Astrocyte (in vitro differentiated cells and primary cell): ENCODE measurements at regions not wholly inside any gene's neighbourhood (a gene's known extent, or its start where the extent isn't known, plus 50 kb on each side); places are given as distances from the start of the nearest gene placed in this dataset.

ENCODE experiments used
- DNase-seq: peaks from one replicate; pipeline ENCODE4 v3.0.0-alpha.2; 2010; ENCODE audit warnings: low read depth
- FAIRE-seq: peaks from 2 replicates; lab custom pipeline; 2011; peaks lifted over from hg19 to GRCh38; lab: Jason Lieb, UNC
- H2AFZ ChIP-seq: 2 replicates; pipeline ENCODE4 v1.6.0; 2012; ENCODE audit warnings: low read depth, low read length, inconsistent platforms
- H3K27ac ChIP-seq: 2 replicates; pipeline ENCODE4 v1.5.1; 2011; ENCODE audit warnings: low read depth, low read length, inconsistent platforms
- H3K27me3 ChIP-seq: 2 replicates; pipeline ENCODE4 v1.6.0; 2011; ENCODE audit warnings: low read length, inconsistent platforms; ENCODE audit not compliant: insufficient read depth
- H3K36me3 ChIP-seq: 2 replicates; pipeline ENCODE4 v1.5.1; 2011; ENCODE audit warnings: low read length, inconsistent platforms; ENCODE audit not compliant: insufficient read depth
- H3K4me1 ChIP-seq: 2 replicates; pipeline ENCODE4 v1.5.1; 2011; ENCODE audit warnings: low read length, inconsistent platforms; ENCODE audit not compliant: insufficient read depth
- H3K4me2 ChIP-seq: 2 replicates; pipeline ENCODE4 v1.6.0; 2012; ENCODE audit warnings: low read length, inconsistent platforms
- H3K4me3 ChIP-seq: 2 replicates; pipeline ENCODE4 v1.5.1; 2011; ENCODE audit warnings: low read depth, mild to moderate bottlenecking, low read length, inconsistent platforms; ENCODE audit not compliant: insufficient read depth
- H3K79me2 ChIP-seq: 2 replicates; pipeline ENCODE4 v1.6.0; 2012; ENCODE audit warnings: mild to moderate bottlenecking, low read length, inconsistent platforms; ENCODE audit not compliant: insufficient read depth
- H3K9ac ChIP-seq: 2 replicates; pipeline ENCODE4 v1.6.0; 2012; ENCODE audit warnings: mild to moderate bottlenecking, low read length, inconsistent platforms
- H3K9me3 ChIP-seq: 2 replicates; pipeline ENCODE4 v1.5.1; 2012; ENCODE audit warnings: low read depth, mild to moderate bottlenecking, low read length, inconsistent platforms; ENCODE audit not compliant: insufficient read depth
- H4K20me1 ChIP-seq: 2 replicates; pipeline ENCODE4 v1.6.0; 2012; ENCODE audit warnings: low read length, inconsistent platforms; ENCODE audit not compliant: insufficient read depth
- H3K27ac Mint-ChIP-seq: one replicate; pipeline ENCODE4 v1.8.0; 2021; ENCODE audit warnings: mild to moderate bottlenecking, mixed read lengths; ENCODE audit not compliant: unreplicated experiment
- H3K27me3 Mint-ChIP-seq: one replicate; pipeline ENCODE4 v1.8.0; 2021; ENCODE audit warnings: low read depth, mixed read lengths; ENCODE audit not compliant: unreplicated experiment
- H3K36me3 Mint-ChIP-seq: one replicate; pipeline ENCODE4 v1.8.0; 2021; ENCODE audit warnings: low read depth, mixed read lengths; ENCODE audit not compliant: unreplicated experiment
- H3K4me1 Mint-ChIP-seq: one replicate; pipeline ENCODE4 v1.8.0; 2021; ENCODE audit warnings: low read depth, mixed read lengths; ENCODE audit not compliant: unreplicated experiment
- H3K4me3 Mint-ChIP-seq: one replicate; pipeline ENCODE4 v1.8.0; 2021; ENCODE audit warnings: mild to moderate bottlenecking, moderate library complexity, mixed read lengths; ENCODE audit not compliant: unreplicated experiment
- H3K9me3 Mint-ChIP-seq: one replicate; pipeline ENCODE4 v1.8.0; 2021; ENCODE audit warnings: mild to moderate bottlenecking, mixed read lengths; ENCODE audit not compliant: unreplicated experiment
- EZH2 ChIP-seq: IDR thresholded peaks from 2 replicates; pipeline ENCODE4 v1.6.1; 2012; ENCODE audit warnings: mild to moderate bottlenecking, low read length, inconsistent platforms; ENCODE audit not compliant: insufficient read depth
- TF ChIP-seq, protein P1 (sequence below): IDR thresholded peaks from 2 replicates; pipeline ENCODE4 v1.5.1; 2011; ENCODE audit warnings: low read depth, mild to moderate bottlenecking, inconsistent platforms, low read length, moderate library complexity; ENCODE audit not compliant: insufficient read depth

DNA sequence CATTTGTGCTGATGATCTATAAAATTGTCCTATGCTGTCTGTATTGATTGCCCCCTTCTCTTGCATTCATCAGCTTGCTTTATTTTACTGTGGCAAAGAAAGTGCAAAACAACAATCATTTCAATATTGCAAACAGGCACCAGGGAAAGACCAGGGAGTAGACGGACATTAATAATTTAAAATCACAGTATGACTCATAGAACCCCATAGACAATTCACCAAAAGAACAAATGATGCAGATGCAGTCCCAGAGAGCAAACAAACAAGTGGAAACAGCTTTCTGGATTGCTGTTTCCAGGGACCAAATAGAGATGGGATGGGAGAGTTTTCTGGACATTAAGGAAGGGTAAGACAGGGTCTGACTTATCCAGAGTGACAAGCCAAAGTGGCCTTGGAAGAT is 70.1 kb downstream of the ABCC12 start:
- Mint-ChIP-seq H3K4me3 (no peak overlapping the region), H3K9me3 (no peaks in the 10 kb centered on the region), H3K27ac (no peak overlapping the region), H3K27me3 (peaks cover 30% of the 10 kb centered on the region), H3K36me3 (no peaks in the 10 kb centered on the region), H3K4me1 (peaks cover 14% of the 10 kb centered on the region)
- Histone ChIP-seq H4K20me1 (no peaks in the 10 kb centered on the region), H2AFZ (no peak overlapping the region), H3K4me3 (no peak overlapping the region), H3K36me3 (no peaks in the 10 kb centered on the region), H3K9ac (no peak overlapping the region), H3K4me1 (peaks cover 18% of the 10 kb centered on the region), H3K27ac (no peak overlapping the region), H3K27me3 (no peaks in the 10 kb centered on the region), H3K79me2 (no peaks in the 10 kb centered on the region), H3K9me3 (peaks cover 3% of the 10 kb centered on the region), H3K4me2 (no peak overlapping the region)
- DNase-seq, result no peak
- no peak for FAIRE-seq
- no peak for TF ChIP-seq EZH2
- TF ChIP-seq, protein P1, sequence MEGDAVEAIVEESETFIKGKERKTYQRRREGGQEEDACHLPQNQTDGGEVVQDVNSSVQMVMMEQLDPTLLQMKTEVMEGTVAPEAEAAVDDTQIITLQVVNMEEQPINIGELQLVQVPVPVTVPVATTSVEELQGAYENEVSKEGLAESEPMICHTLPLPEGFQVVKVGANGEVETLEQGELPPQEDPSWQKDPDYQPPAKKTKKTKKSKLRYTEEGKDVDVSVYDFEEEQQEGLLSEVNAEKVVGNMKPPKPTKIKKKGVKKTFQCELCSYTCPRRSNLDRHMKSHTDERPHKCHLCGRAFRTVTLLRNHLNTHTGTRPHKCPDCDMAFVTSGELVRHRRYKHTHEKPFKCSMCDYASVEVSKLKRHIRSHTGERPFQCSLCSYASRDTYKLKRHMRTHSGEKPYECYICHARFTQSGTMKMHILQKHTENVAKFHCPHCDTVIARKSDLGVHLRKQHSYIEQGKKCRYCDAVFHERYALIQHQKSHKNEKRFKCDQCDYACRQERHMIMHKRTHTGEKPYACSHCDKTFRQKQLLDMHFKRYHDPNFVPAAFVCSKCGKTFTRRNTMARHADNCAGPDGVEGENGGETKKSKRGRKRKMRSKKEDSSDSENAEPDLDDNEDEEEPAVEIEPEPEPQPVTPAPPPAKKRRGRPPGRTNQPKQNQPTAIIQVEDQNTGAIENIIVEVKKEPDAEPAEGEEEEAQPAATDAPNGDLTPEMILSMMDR, result no peak

DNA sequence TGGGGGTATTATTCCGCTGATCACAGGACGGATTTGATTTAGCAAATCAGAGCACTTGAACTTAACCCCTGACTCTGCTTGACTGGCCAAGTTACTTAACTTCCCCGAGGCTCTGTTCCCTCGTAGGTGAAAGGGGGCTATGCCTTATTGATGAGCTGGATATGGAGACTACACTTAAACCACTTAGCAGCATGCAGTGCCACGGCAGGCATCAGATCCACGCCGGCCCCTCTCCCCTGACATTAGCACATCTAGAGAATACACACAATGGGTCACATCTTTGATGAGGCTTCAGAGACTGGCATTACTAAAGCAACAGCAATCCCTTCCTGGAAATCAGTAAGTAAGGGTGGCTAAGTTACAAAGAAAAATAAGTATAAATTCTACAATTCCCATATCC is 71.0 kb downstream of the ABCC12 start:
- Mint-ChIP-seq H3K27ac (no peak overlapping the region), H3K4me3 (no peak overlapping the region), H3K36me3 (no peaks in the 10 kb centered on the region), H3K27me3 (peaks cover 30% of the 10 kb centered on the region), H3K9me3 (no peaks in the 10 kb centered on the region), H3K4me1 (peaks cover 14% of the 10 kb centered on the region)
- Histone ChIP-seq H2AFZ (no peak overlapping the region), H3K4me2 (no peak overlapping the region), H3K36me3 (no peaks in the 10 kb centered on the region), H3K27ac (no peak overlapping the region), H3K27me3 (no peaks in the 10 kb centered on the region), H3K4me1 (peaks cover 18% of the 10 kb centered on the region), H3K79me2 (no peaks in the 10 kb centered on the region), H3K9me3 (peaks cover 3% of the 10 kb centered on the region), H3K4me3 (no peak overlapping the region), H3K9ac (no peak overlapping the region), H4K20me1 (no peaks in the 10 kb centered on the region)
- FAIRE-seq (no peak), DNase-seq (no peak)
- TF ChIP-seq, protein P1, result no peak
- TF ChIP-seq EZH2, result no peak

DNA sequence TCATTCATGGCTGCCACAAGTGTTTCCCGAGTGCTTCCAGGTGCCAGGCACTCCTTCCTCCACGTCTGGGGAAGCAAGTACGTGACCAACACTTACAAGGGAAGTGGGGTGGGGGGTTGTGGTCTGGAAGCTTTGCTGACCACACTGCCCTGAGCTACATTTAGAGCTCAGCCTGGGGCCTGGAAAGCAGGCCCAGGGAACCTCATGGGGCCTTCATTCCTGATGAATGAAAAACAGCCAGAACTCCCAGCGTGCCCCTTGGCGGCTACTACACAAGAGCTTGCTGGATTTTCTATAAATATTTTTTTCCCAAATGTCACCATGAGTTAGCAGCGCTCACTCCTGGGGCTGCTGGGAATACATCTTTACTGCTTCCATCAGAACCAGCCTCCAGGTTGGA is 73.3 kb downstream of the ABCC12 start:
- Histone ChIP-seq H3K79me2 (no peaks in the 10 kb centered on the region), H3K36me3 (no peaks in the 10 kb centered on the region), H2AFZ (no peak overlapping the region), H3K27ac (peak overlapping the region; percentile 21), H3K4me1 (peaks cover 18% of the 10 kb centered on the region), H3K27me3 (no peaks in the 10 kb centered on the region), H3K9me3 (peaks cover 3% of the 10 kb centered on the region), H4K20me1 (no peaks in the 10 kb centered on the region), H3K4me3 (no peak overlapping the region), H3K9ac (no peak overlapping the region), H3K4me2 (peak overlapping the region; percentile 36)
- Mint-ChIP-seq H3K36me3 (no peaks in the 10 kb centered on the region), H3K27ac (peak overlapping the region; percentile 51), H3K4me3 (no peak overlapping the region), H3K27me3 (peaks cover 32% of the 10 kb centered on the region), H3K4me1 (peaks cover 14% of the 10 kb centered on the region), H3K9me3 (no peaks in the 10 kb centered on the region)
- no peak for TF ChIP-seq EZH2
- TF ChIP-seq, protein P1, result no peak
- no peak for FAIRE-seq
- DNase-seq, result peak; percentile 90
